Natural killer cell (primary cell): ENCODE measurements at regions not wholly inside any gene's neighbourhood (a gene's known extent, or its start where the extent isn't known, plus 50 kb on each side); places are given as distances from the start of the nearest gene placed in this dataset.

Experiments used
- ATAC-seq, 3 donors: fragments of 150-1000 bp in 2 of 3; fragments of 200-7000 bp in 1 of 3; cut with Tn5 transposase; 1 replicate in 1 of 3; 2 replicates in 2 of 3; pipeline ENCODE4 v1.10.0; 2021; ENCODE audit warnings: mild to moderate bottlenecking in 2 of 3, moderate library complexity in 2 of 3
- DNase-seq, 2 donors: peaks; one replicate each; pipeline versions ENCODE4 v3.0.0 to v3.0.0-alpha.2; 2013 to 2021; ENCODE audit warnings: mixed read lengths in 1 of 2
- H3K27ac ChIP-seq: one replicate; pipeline ENCODE4 v1.5.1; 2013; ENCODE audit warnings: mild to moderate bottlenecking, low read length
- H3K27me3 ChIP-seq: one replicate; pipeline ENCODE4 v1.6.1; 2013; ENCODE audit warnings: low read length; ENCODE audit not compliant: control insufficient read depth, insufficient read depth
- H3K36me3 ChIP-seq: one replicate; pipeline ENCODE4 v1.6.1; 2013; ENCODE audit warnings: low read length; ENCODE audit not compliant: control insufficient read depth, insufficient read depth
- H3K4me1 ChIP-seq: one replicate; pipeline ENCODE4 v1.6.1; 2013; ENCODE audit warnings: low read length; ENCODE audit not compliant: control insufficient read depth, insufficient read depth
- H3K4me3 ChIP-seq: one replicate; pipeline ENCODE4 v1.5.1; 2013; ENCODE audit warnings: low read length
- H3K9me3 ChIP-seq: one replicate; pipeline ENCODE4 v1.6.1; 2013; ENCODE audit warnings: low read length; ENCODE audit not compliant: control insufficient read depth, insufficient read depth
- H3K27ac Mint-ChIP-seq, 2 donors: one replicate each; pipeline ENCODE4 v1.8.0; 2022; ENCODE audit warnings: mild to moderate bottlenecking in 2 of 2, mixed read lengths in 2 of 2, moderate library complexity in 1 of 2
- H3K27me3 Mint-ChIP-seq, 2 donors: one replicate each; pipeline ENCODE4 v1.8.0; 2022; ENCODE audit warnings: low read depth in 2 of 2, mixed read lengths in 2 of 2
- H3K36me3 Mint-ChIP-seq: one replicate; pipeline ENCODE4 v1.8.0; 2022; ENCODE audit warnings: mixed read lengths
- H3K4me1 Mint-ChIP-seq, 2 donors: one replicate each; pipeline ENCODE4 v1.8.0; 2022; ENCODE audit warnings: mixed read lengths in 2 of 2
- H3K4me3 Mint-ChIP-seq: one replicate; pipeline ENCODE4 v1.8.0; 2022; ENCODE audit warnings: mild to moderate bottlenecking, moderate library complexity, mixed read lengths
- H3K9me3 Mint-ChIP-seq, 2 donors: one replicate each; pipeline ENCODE4 v1.8.0; 2022; ENCODE audit warnings: mixed read lengths in 2 of 2
- CTCF ChIP-seq: fragments of 200-600 bp; IDR thresholded peaks from one replicate; pipeline ENCODE4 v1.8.0; 2022; ENCODE audit warnings: antibody characterized with exemption
- WGBS: methylation state at CpG from one replicate; pipeline ENCODE4 v1.1.7; 2013; ENCODE audit warnings: missing lambda C conversion rate; ENCODE audit not compliant: insufficient coverage; 5-methylcytosine and 5-hydroxymethylcytosine counted together
- intact Hi-C: fragments of 100-400 bp; cut with micrococcal nuclease; formaldehyde crosslinking; loops from one replicate; pipeline ENCODE4 v1.14.2; 2022

GRCh38 chr1:165138960-165139359 lies 217.6 kb downstream of the LMX1A start:
- intact Hi-C loops = no loop called here
- no peak for DNase-seq
- no peaks in the 10 kb centered on the region for H3K4me1 Mint-ChIP-seq
- Histone ChIP-seq H3K27me3 (no peaks in the 10 kb centered on the region), H3K9me3 (no peaks in the 10 kb centered on the region), H3K4me1 (no peaks in the 10 kb centered on the region), H3K27ac (no peak overlapping the region), H3K36me3 (no peaks in the 10 kb centered on the region), H3K4me3 (no peak overlapping the region)
- WGBS = 76% methylated on average over 1 of the region's 1 CpG
- no peak for TF ChIP-seq CTCF
- H3K36me3 Mint-ChIP-seq = no peaks in the 10 kb centered on the region
- H3K4me3 Mint-ChIP-seq = no peak overlapping the region
- H3K9me3 Mint-ChIP-seq = no peaks in the 10 kb centered on the region
- H3K27ac Mint-ChIP-seq = no peak overlapping the region
- H3K27me3 Mint-ChIP-seq = peaks cover 13 to 16% of the 10 kb centered on the region in 2 donors
- ATAC-seq = no peak

GRCh38 chr1:165137551-165138316 lies 218.8 kb downstream of the LMX1A start:
- Histone ChIP-seq H3K27me3 (no peaks in the 10 kb centered on the region), H3K9me3 (no peaks in the 10 kb centered on the region), H3K4me1 (no peaks in the 10 kb centered on the region), H3K27ac (no peak overlapping the region), H3K4me3 (no peak overlapping the region), H3K36me3 (no peaks in the 10 kb centered on the region)
- Mint-ChIP-seq H3K4me3 (no peak overlapping the region), H3K27me3 (peaks cover 12 to 16% of the 10 kb centered on the region in 2 donors), H3K4me1 (no peaks in the 10 kb centered on the region), H3K9me3 (no peaks in the 10 kb centered on the region), H3K36me3 (no peaks in the 10 kb centered on the region), H3K27ac (no peak overlapping the region)
- TF ChIP-seq CTCF = no peak
- ATAC-seq (no peak), DNase-seq (no peak)
- intact Hi-C loops = no loop called here
- WGBS = 74% methylated on average over 5 of the region's 5 CpGs

- no peaks in the 10 kb centered on the region for H3K27me3 ChIP-seq
- no peak for ATAC-seq
- no peak overlapping the region for H3K4me3 ChIP-seq
- no peaks in the 10 kb centered on the region for H3K4me1 ChIP-seq
- no peak overlapping the region for H3K27ac ChIP-seq
- H3K4me3 Mint-ChIP-seq = no peak overlapping the region
- peaks cover 8% of the 10 kb centered on the region in 2 donors for H3K27me3 Mint-ChIP-seq
- no peak overlapping the region for H3K27ac Mint-ChIP-seq
- H3K9me3 ChIP-seq = no peaks in the 10 kb centered on the region
- peaks cover 3 to 5% of the 10 kb centered on the region in 2 donors for H3K4me1 Mint-ChIP-seq
- no peaks in the 10 kb centered on the region for H3K36me3 ChIP-seq
- TF ChIP-seq CTCF = no peak
- H3K9me3 Mint-ChIP-seq = no peaks in the 10 kb centered on the region
- WGBS = 87% methylated on average over 3 of the region's 4 CpGs
- no peaks in the 10 kb centered on the region for H3K36me3 Mint-ChIP-seq
- intact Hi-C loops = no loop called here
- DNase-seq = no peak
Measured at GRCh38 chr1:165134431-165134830, 222.1 kb downstream of the LMX1A start.
